Bronchial epithelial cell (primary cell): ENCODE measurements at regions not wholly inside any gene's neighbourhood (a gene's known extent, or its start where the extent isn't known, plus 50 kb on each side); places are given as distances from the start of the nearest gene placed in this dataset.
A peak's percentile ranks its signal among the peaks of the same experiment; 100 is the strongest.

ENCODE experiments used
- DNase-seq: peaks from one replicate; pipeline ENCODE4 v3.0.0-alpha.2; 2010; ENCODE audit warnings: low read depth
- FAIRE-seq: peaks from 2 replicates; lab custom pipeline; 2011; peaks lifted over from hg19 to GRCh38; lab: Jason Lieb, UNC
- H3K27me3 ChIP-seq: 2 replicates; pipeline ENCODE4 v1.5.1; 2011; ENCODE audit warnings: low read length; ENCODE audit not compliant: control insufficient read depth, insufficient read depth
- H3K36me3 ChIP-seq: 2 replicates; pipeline ENCODE4 v1.5.1; 2011; ENCODE audit warnings: low read length; ENCODE audit not compliant: control insufficient read depth, insufficient read depth
- H3K4me3 ChIP-seq: 2 replicates; pipeline ENCODE4 v1.5.1; 2011; ENCODE audit warnings: mild to moderate bottlenecking, low read depth, low read length, control low read depth
- TF ChIP-seq, protein P1 (sequence below): IDR thresholded peaks from 2 replicates; pipeline ENCODE4 v1.5.1; 2011; ENCODE audit warnings: mild to moderate bottlenecking, moderate library complexity, low read length, control low read depth, inconsistent platforms; ENCODE audit not compliant: insufficient read depth, severe bottlenecking

DNA sequence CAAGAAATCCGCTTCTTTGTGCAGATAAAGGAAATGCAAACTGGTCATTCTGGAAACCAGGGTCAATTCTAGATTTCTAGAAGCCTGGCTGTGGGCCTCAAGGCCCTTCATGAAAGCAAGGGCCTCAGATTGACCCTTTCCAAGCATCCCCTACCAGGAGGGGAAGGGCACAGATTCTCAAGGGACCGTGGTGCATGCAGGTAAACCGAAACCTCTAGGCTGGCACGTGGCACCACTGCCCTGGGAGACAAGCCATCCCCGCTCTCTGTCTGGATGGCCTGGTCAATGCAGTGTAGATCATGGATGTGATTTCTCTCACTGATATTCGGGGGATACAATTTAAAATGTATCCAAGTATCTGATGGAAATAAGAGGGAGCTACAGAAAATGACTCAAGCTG is 69.4 kb downstream of the TOMM20 start:
- TF ChIP-seq, protein P1, sequence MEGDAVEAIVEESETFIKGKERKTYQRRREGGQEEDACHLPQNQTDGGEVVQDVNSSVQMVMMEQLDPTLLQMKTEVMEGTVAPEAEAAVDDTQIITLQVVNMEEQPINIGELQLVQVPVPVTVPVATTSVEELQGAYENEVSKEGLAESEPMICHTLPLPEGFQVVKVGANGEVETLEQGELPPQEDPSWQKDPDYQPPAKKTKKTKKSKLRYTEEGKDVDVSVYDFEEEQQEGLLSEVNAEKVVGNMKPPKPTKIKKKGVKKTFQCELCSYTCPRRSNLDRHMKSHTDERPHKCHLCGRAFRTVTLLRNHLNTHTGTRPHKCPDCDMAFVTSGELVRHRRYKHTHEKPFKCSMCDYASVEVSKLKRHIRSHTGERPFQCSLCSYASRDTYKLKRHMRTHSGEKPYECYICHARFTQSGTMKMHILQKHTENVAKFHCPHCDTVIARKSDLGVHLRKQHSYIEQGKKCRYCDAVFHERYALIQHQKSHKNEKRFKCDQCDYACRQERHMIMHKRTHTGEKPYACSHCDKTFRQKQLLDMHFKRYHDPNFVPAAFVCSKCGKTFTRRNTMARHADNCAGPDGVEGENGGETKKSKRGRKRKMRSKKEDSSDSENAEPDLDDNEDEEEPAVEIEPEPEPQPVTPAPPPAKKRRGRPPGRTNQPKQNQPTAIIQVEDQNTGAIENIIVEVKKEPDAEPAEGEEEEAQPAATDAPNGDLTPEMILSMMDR: no peak
- no peak for FAIRE-seq
- no peak overlapping the region for H3K4me3 ChIP-seq

DNA sequence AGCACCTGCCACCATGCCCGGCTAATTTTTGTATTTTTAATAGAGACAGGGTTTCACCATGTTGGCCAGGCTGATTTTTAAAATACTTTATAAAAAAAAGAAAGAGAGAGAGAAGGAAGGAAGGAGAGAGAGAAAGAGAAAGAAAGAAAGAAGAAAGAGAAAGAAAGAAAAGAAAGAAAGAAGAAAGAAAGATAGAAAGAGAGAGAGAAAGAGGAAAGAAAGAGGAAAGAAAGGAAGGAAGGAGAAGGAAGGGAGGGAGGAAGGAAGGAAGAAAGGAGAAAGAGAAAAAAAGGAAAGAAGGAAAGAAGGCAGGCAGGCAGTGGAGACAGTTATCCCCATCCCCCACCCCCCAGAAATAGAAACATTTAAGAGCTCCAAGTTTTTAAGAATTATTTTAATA is 69.9 kb downstream of the TOMM20 start:
- H3K36me3 ChIP-seq: no peaks in the 10 kb centered on the region
- H3K27me3 ChIP-seq: no peaks in the 10 kb centered on the region
- DNase-seq: no peak
- H3K4me3 ChIP-seq: no peak overlapping the region
- FAIRE-seq: no peak
- TF ChIP-seq, protein P1: no peak

More for the DNA sequence above, 69.4 kb downstream of the TOMM20 start:
- no peak for DNase-seq
- H3K36me3 ChIP-seq: no peaks in the 10 kb centered on the region
- no peaks in the 10 kb centered on the region for H3K27me3 ChIP-seq

DNA sequence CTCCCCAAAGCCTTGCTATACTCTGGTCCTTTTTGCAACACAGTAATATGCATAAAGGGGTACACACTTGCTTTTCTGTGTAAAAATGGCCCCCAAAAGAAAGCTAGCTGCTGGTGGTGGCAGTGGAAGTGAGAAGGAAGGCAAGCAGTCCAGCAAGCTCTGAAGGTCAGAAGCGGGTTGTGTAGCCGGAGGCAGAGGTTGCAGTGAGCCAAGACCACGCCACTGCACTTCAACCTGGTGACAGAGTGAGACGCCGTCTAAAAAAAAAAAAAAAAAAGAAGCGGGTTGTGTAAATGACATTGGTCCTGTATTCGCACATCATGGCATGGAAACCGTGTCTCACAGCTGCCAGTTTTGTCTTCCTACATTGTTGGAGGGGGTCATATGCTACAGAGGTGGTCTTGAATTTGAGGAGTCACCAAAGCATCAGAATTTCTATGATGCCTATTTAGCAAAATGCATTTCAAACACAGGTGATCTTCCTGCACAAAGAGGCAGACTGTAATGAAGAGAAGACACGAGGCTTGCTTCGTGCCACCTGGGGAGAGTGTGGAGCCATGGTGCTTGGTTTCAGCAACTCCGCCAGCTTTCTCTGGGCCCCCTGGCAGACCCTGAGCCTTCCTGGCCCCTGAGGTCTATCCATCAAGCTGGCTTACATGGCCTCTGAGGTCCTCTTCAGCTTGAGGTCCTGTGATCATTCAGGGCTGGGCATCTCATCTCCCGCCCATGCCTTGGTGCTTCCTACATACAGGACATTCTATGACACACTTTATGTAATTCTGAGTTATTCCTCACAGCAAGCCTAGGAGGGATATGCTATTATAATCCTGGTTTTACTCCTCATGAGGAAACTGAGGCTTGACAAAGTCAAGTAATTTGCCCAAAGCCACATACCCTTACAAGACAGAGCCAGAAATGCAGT is 71.0 kb downstream of the TOMM20 start:
- no peaks in the 10 kb centered on the region for H3K36me3 ChIP-seq
- no peak for FAIRE-seq
- H3K27me3 ChIP-seq: no peaks in the 10 kb centered on the region
- DNase-seq: no peak
- TF ChIP-seq, protein P1: no peak
- no peak overlapping the region for H3K4me3 ChIP-seq

DNA sequence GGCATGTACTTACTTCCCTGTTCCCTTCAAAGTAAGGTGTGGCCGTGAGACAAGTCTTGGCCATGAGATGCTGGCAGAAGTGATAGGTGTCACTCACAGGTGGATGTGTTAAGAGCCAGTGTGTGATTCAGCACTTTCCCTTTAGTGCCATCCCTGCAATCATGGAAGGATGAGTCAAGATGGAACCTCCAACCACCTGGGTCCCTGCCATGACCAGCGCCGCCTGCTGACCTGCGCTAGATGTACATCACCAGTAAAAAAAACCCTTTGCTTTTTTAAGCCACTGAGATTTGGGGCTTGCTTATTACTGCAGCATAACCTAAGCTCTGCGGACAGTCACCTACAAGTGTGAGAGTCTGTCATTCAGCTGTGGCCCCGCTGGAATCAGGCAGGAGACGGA is 71.7 kb downstream of the TOMM20 start:
- TF ChIP-seq, protein P1: peak; percentile 36
- DNase-seq: peak; percentile 73
- FAIRE-seq: no peak

DNA sequence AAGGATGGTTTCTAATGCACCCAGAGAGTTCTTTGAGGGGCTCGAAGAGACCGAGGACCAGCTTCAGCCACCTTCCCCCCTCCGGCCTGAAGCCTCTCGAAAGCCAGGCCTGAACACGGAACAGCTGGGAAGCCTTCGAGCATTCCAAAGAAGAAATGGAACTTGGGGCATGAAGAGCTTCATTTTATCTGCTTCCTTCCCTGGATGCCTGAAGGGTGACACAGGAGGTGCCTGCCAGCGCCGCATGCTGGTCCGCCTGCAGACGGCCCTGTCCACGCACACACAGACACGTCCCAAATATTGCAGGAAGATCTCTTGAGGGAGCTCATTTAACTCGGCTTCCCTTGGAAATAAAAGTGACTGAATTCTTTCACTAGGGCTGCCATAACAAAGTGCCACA is 73.7 kb downstream of the TOMM20 start:
- Histone ChIP-seq H3K27me3 (no peaks in the 10 kb centered on the region), H3K4me3 (no peak overlapping the region), H3K36me3 (no peaks in the 10 kb centered on the region)
- TF ChIP-seq, protein P1: no peak
- FAIRE-seq: no peak
- DNase-seq: no peak

More for the DNA sequence above, 71.7 kb downstream of the TOMM20 start:
- Histone ChIP-seq H3K36me3 (no peaks in the 10 kb centered on the region), H3K4me3 (no peak overlapping the region), H3K27me3 (no peaks in the 10 kb centered on the region)

- DNase-seq (peak; percentile 31), FAIRE-seq (no peak)
- H3K4me3 ChIP-seq: no peak overlapping the region
- no peaks in the 10 kb centered on the region for H3K36me3 ChIP-seq
- H3K27me3 ChIP-seq: no peaks in the 10 kb centered on the region
- TF ChIP-seq, protein P1: no peak
Observed at GRCh38 chr1:235054466-235054865, 74.2 kb downstream of the TOMM20 start.
